GM12878 (cell line): ENCODE measurements at regions not wholly inside any gene's neighbourhood (a gene's known extent, or its start where the extent isn't known, plus 50 kb on each side); places are given as distances from the start of the nearest gene placed in this dataset.

Experiments used
- BCL3 ChIP-seq: IDR thresholded peaks from 2 replicates; pipeline ENCODE4 v1.6.1; 2011; ENCODE audit warnings: borderline replicate concordance, low read depth, mild to moderate bottlenecking, moderate library complexity, low read length; ENCODE audit not compliant: insufficient read depth, poor library complexity, severe bottlenecking
- BRCA1 ChIP-seq: IDR thresholded peaks from 2 replicates; pipeline ENCODE4 v1.6.1; 2011; ENCODE audit warnings: low read depth, low read length, improper control_type of control experiment
- CTCF ChIP-seq, 3 experiments: IDR thresholded peaks in 2 of 3; conservative IDR thresholded peaks in 1 of 3; 2 replicates each; pipeline ENCODE4 v1.5.1; 2011; ENCODE audit warnings: low read depth in 3 of 3, low read length in 3 of 3, mild to moderate bottlenecking in 3 of 3, control low read depth in 2 of 3, moderate library complexity in 2 of 3, inconsistent platforms in 1 of 3, mixed read lengths in 1 of 3; ENCODE audit not compliant: control insufficient read depth in 2 of 3, insufficient read depth in 1 of 3; ENCODE audit errors: extremely low read depth in 1 of 3
- KAT2A ChIP-seq: conservative IDR thresholded peaks from 2 replicates; pipeline ENCODE4 v1.6.1; 2011; ENCODE audit warnings: low read depth, low read length; ENCODE audit not compliant: control insufficient read depth
- KDM1A ChIP-seq: fragments of 200-600 bp; sonication (generic); IDR thresholded peaks from 2 replicates; pipeline ENCODE4 v1.6.1; 2016; ENCODE audit warnings: borderline replicate concordance
- MTA2 ChIP-seq: fragments of 450-650 bp; IDR thresholded peaks from 2 replicates; pipeline ENCODE4 v1.6.1; 2016; ENCODE audit warnings: low read depth, mild to moderate bottlenecking, moderate library complexity
- NBN ChIP-seq: fragments of 450-650 bp; IDR thresholded peaks from 2 replicates; pipeline ENCODE4 v1.6.1; 2016
- POU2F2 ChIP-seq: IDR thresholded peaks from 3 replicates; pipeline ENCODE4 v1.6.1; 2011; ENCODE audit warnings: low read depth, mild to moderate bottlenecking, low read length, borderline replicate concordance
- PRDM15 ChIP-seq: fragments of 450-650 bp; formaldehyde crosslinking; IDR thresholded peaks from 2 replicates; pipeline ENCODE4 v1.4.0; 2020; ENCODE audit warnings: mild to moderate bottlenecking, moderate library complexity
- RELB ChIP-seq: fragments of 450-650 bp; IDR thresholded peaks from 2 replicates; pipeline ENCODE4 v1.6.1; 2017; ENCODE audit warnings: low read depth, mild to moderate bottlenecking, moderate library complexity
- SMAD5 ChIP-seq: IDR thresholded peaks from 2 replicates; pipeline ENCODE4 v1.6.1; 2016; ENCODE audit warnings: antibody characterized with exemption, low read depth
- YBX1 ChIP-seq: fragments of 450-650 bp; IDR thresholded peaks from 2 replicates; pipeline ENCODE4 v1.6.1; 2016; ENCODE audit warnings: antibody characterized with exemption

GRCh38 chr13:51167393-51168191, 54.6 kb upstream of the FAM124A start (continued):
- TF ChIP-seq BCL3 (no peak), YBX1 (no peak), CTCF (IDR thresholded peaks at IDR 0.05 in 2 of 3, conservative IDR thresholded peaks at IDR 0.05 in 1 of 3; ENCODE audit: control insufficient read depth in 2 of 3, extremely low read depth in 1 of 3, insufficient read depth in 1 of 3, low read depth in 3 of 3, low read length in 3 of 3) (no peak), KDM1A (no peak), NBN (no peak), POU2F2 (no peak), MTA2 (no peak), PRDM15 (CRISPR knock-in tag) (no peak), SMAD5 (no peak), RELB (no peak), KAT2A (no peak), BRCA1 (no peak)
- TF ChIP-seq, all 136 proteins: peak for 0
